ENCODE measurements at regions not wholly inside any gene's neighbourhood (a gene's known extent, or its start where the extent isn't known, plus 50 kb on each side); places are given as distances from the start of the nearest gene placed in this dataset.

DNA sequence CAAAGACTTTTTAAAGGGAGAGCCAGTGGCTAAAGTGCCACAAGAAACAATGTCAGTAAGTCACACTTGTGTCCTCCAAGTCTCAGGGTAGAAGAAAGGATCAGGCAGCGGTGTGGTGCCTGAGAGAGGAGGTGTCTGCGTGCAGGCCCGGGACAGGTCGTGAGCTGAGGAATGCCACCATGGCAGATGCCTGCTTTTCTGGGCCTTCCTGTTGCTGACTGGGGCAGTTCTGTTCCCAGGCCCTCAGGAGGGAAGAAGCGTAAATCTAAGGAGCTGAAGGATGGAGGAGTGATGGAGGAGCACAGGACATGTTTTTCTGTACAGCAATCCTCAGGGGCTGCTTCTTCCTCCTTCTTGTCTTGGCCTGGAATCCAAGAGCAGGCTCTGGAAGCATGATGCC lies 165.8 kb downstream of the ZBTB18 start:
- Histone ChIP-seq H3K36me3 (ENCODE audit: control insufficient read depth in 3 of 3, insufficient read depth in 2 of 3, low read depth in 1 of 3, low read length in 3 of 3) (no peaks in the 10 kb centered on the region), H3K9me3 (ENCODE audit: control insufficient read depth in 2 of 2, insufficient read depth in 1 of 2, low read depth in 1 of 2, low read length in 1 of 2) (peaks cover 0 to 4% of the 10 kb centered on the region in 2 donors), H3K27ac (ENCODE audit: low read depth in 1 of 3, low read length in 2 of 3) (no peak overlapping the region), H3K4me3 (ENCODE audit: low read depth in 1 of 3, low read length in 3 of 3) (no peak overlapping the region), H3K27me3 (ENCODE audit: control insufficient read depth in 3 of 3, insufficient read depth in 3 of 3, low read length in 3 of 3) (no peaks in the 10 kb centered on the region), H3K4me1 (ENCODE audit: control insufficient read depth in 3 of 3, insufficient read depth in 2 of 3, low read depth in 1 of 3, low read length in 2 of 3) (no peaks in the 10 kb centered on the region)
- WGBS, 3 donors: 91 to 96% (median 95%) methylated on average over 5 of the region's 5 CpGs
- DNase-seq (no peak), FAIRE-seq (no peak)

DNA sequence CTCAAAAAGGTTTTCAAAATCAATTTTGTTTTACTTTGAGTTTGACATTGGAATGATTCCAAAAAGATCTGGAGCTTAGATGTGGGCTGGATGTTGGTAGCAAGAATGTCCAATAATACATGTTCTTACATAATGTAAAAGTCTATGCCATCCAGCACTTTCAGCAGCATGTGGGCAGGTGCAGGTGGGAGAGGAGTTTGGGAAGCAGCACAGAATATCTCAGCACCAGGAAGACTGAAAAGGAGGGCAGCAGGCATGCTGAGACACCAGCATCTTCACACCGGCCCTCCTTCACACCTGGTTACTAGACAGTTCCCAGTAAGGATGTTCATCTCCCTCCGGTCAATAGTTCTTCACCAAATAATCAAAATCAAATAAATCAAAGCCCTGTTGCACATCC lies 166.6 kb downstream of the ZBTB18 start:
- H3K9me3 ChIP-seq (ENCODE audit: control insufficient read depth in 2 of 2, insufficient read depth in 1 of 2, low read depth in 1 of 2, low read length in 1 of 2): peaks cover 0 to 4% of the 10 kb centered on the region in 2 donors
- no peak for FAIRE-seq
- H3K27me3 ChIP-seq (ENCODE audit: control insufficient read depth in 3 of 3, insufficient read depth in 3 of 3, low read length in 3 of 3): no peaks in the 10 kb centered on the region
- H3K4me3 ChIP-seq (ENCODE audit: low read depth in 1 of 3, low read length in 3 of 3): no peak overlapping the region
- no peak for DNase-seq
- 90 to 93% (median 92%) methylated on average over 2 of the region's 2 CpGs for WGBS, 3 donors
- H3K27ac ChIP-seq (ENCODE audit: low read depth in 1 of 3, low read length in 2 of 3): no peak overlapping the region
- no peaks in the 10 kb centered on the region for H3K4me1 ChIP-seq (ENCODE audit: control insufficient read depth in 3 of 3, insufficient read depth in 2 of 3, low read depth in 1 of 3, low read length in 2 of 3)
- H3K36me3 ChIP-seq (ENCODE audit: control insufficient read depth in 3 of 3, insufficient read depth in 2 of 3, low read depth in 1 of 3, low read length in 3 of 3): no peaks in the 10 kb centered on the region

DNA sequence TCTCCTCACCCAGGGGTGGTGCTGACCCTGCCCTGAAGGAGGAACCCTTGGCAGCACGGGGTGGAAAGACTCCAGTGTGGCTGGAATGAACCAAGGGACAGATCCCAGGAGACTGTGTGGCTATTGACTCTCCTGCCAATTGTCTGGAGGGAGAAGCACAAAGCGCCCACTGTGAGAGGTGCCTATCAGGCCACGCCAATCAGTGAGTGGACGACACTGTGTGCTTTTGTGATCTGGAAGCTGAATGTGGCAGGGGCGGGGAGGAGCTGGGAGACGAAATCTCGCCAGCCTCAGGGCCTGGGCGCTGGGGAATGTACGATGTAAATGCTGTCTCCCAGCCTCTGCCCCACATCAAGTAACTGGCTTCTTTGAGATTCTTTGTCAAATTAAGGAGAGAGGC lies 167.1 kb downstream of the ZBTB18 start:
- FAIRE-seq (no peak), DNase-seq (no peak)
- Histone ChIP-seq H3K4me3 (ENCODE audit: low read depth in 1 of 3, low read length in 3 of 3) (no peak overlapping the region), H3K27ac (ENCODE audit: low read depth in 1 of 3, low read length in 2 of 3) (no peak overlapping the region), H3K36me3 (ENCODE audit: control insufficient read depth in 3 of 3, insufficient read depth in 2 of 3, low read depth in 1 of 3, low read length in 3 of 3) (no peaks in the 10 kb centered on the region), H3K4me1 (ENCODE audit: control insufficient read depth in 3 of 3, insufficient read depth in 2 of 3, low read depth in 1 of 3, low read length in 2 of 3) (no peaks in the 10 kb centered on the region), H3K9me3 (ENCODE audit: control insufficient read depth in 2 of 2, insufficient read depth in 1 of 2, low read depth in 1 of 2, low read length in 1 of 2) (peaks cover 0 to 4% of the 10 kb centered on the region in 2 donors), H3K27me3 (ENCODE audit: control insufficient read depth in 3 of 3, insufficient read depth in 3 of 3, low read length in 3 of 3) (no peaks in the 10 kb centered on the region)
- 67 to 87% (median 78%) methylated on average over 9 of the region's 9 CpGs for WGBS, 3 donors

DNA sequence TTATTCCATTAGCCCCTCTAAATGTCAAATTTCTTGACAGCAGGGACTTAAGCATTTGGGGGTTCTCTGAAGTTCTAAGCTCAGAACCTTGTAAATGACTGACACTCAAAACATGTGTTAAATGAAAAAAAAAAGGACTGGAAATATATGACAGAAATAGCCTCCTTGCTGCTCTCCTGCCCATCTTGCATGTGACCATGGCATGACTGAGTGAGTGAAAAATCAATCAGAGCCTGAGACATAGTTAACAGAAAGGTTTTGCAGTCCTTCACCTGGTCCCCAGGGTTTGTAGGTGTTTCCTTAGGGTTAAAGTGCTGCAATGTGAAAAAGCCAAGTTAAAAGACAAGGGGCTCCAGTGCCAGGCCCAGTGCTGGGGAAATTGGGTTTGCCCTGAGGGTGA lies 168.1 kb downstream of the ZBTB18 start:
- Histone ChIP-seq H3K4me3 (ENCODE audit: low read depth in 1 of 3, low read length in 3 of 3) (no peak overlapping the region), H3K4me1 (ENCODE audit: control insufficient read depth in 3 of 3, insufficient read depth in 2 of 3, low read depth in 1 of 3, low read length in 2 of 3) (no peaks in the 10 kb centered on the region), H3K27ac (ENCODE audit: low read depth in 1 of 3, low read length in 2 of 3) (no peak overlapping the region), H3K9me3 (ENCODE audit: control insufficient read depth in 2 of 2, insufficient read depth in 1 of 2, low read depth in 1 of 2, low read length in 1 of 2) (peaks cover 0 to 4% of the 10 kb centered on the region in 2 donors), H3K36me3 (ENCODE audit: control insufficient read depth in 3 of 3, insufficient read depth in 2 of 3, low read depth in 1 of 3, low read length in 3 of 3) (no peaks in the 10 kb centered on the region), H3K27me3 (ENCODE audit: control insufficient read depth in 3 of 3, insufficient read depth in 3 of 3, low read length in 3 of 3) (no peaks in the 10 kb centered on the region)
- DNase-seq: no peak
- FAIRE-seq: no peak

DNA sequence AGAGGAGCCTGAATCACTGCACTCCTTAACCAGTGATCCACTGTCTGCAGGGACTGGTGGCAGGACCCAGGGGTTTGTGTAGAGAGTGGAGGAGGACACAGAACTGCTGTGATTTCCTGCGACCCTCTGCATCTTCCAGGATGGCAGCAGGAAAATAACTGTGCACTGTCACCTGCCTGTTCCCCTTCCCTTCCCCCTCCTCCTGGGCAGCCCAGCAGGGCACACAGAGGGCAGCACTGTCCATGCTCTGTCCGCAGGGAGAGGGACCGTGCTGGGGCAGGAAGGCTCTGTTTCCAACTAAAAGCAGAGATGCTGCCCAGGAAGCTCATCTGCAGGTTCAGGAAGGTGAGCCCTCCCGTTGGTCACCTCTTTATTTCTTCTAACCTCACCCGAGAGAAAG lies 168.7 kb downstream of the ZBTB18 start:
- Histone ChIP-seq H3K4me3 (ENCODE audit: low read depth in 1 of 3, low read length in 3 of 3) (no peak overlapping the region), H3K4me1 (ENCODE audit: control insufficient read depth in 3 of 3, insufficient read depth in 2 of 3, low read depth in 1 of 3, low read length in 2 of 3) (no peaks in the 10 kb centered on the region), H3K36me3 (ENCODE audit: control insufficient read depth in 3 of 3, insufficient read depth in 2 of 3, low read depth in 1 of 3, low read length in 3 of 3) (no peaks in the 10 kb centered on the region), H3K9me3 (ENCODE audit: control insufficient read depth in 2 of 2, insufficient read depth in 1 of 2, low read depth in 1 of 2, low read length in 1 of 2) (peaks cover 0 to 4% of the 10 kb centered on the region in 2 donors), H3K27me3 (ENCODE audit: control insufficient read depth in 3 of 3, insufficient read depth in 3 of 3, low read length in 3 of 3) (no peaks in the 10 kb centered on the region), H3K27ac (ENCODE audit: low read depth in 1 of 3, low read length in 2 of 3) (no peak overlapping the region)
- no peak for FAIRE-seq
- DNase-seq: no peak
- WGBS, 3 donors: 73 to 77% (median 76%) methylated on average over 5 of the region's 5 CpGs

DNA sequence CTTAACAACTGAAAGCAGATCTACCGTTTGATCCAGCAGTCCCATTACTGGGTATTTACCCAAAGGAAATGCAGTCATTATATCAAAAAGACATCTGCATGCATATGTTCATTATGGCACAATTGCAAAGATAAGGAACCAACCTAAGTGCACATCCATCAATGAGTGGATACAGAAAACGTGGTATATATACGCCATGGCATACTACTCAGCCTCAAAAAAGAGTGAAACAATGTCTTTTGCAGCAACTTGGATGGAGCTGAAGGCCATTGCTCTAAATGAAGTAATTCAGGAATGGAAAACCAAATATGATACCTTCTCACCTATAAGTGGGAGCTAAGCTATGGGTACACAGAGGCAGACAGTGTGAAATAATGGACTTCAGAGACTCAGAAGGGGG lies 169.3 kb downstream of the ZBTB18 start:
- DNase-seq (no peak), FAIRE-seq (no peak)
- Histone ChIP-seq H3K27me3 (ENCODE audit: control insufficient read depth in 3 of 3, insufficient read depth in 3 of 3, low read length in 3 of 3) (no peaks in the 10 kb centered on the region), H3K27ac (ENCODE audit: low read depth in 1 of 3, low read length in 2 of 3) (no peak overlapping the region), H3K4me1 (ENCODE audit: control insufficient read depth in 3 of 3, insufficient read depth in 2 of 3, low read depth in 1 of 3, low read length in 2 of 3) (no peaks in the 10 kb centered on the region), H3K9me3 (ENCODE audit: control insufficient read depth in 2 of 2, insufficient read depth in 1 of 2, low read depth in 1 of 2, low read length in 1 of 2) (peaks cover 0 to 2% of the 10 kb centered on the region in 2 donors), H3K36me3 (ENCODE audit: control insufficient read depth in 3 of 3, insufficient read depth in 2 of 3, low read depth in 1 of 3, low read length in 3 of 3) (no peaks in the 10 kb centered on the region), H3K4me3 (ENCODE audit: low read depth in 1 of 3, low read length in 3 of 3) (no peak overlapping the region)
- 47 to 65% (median 59%) methylated on average over 3 of the region's 3 CpGs for WGBS, 3 donors

DNA sequence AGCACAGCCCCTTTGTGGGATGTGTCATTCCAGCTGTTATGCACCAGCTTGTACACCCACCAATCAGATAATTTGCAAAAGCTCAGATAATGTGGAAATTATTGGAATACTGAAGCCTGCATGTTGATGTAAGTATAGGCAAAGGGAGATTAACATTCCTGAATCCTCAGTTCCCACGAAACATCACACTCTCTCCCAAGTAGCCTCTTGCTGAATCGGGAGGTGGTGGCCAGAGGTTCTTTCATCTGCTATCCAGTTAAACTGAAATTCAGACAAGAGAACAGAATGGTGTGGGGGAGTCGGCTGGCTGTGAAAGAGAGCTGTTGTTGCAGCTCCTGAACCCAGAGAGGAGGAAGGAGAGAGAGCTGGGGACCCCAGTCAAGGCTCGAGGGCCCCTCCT lies 170.9 kb downstream of the ZBTB18 start:
- no peaks in the 10 kb centered on the region for H3K4me1 ChIP-seq (ENCODE audit: control insufficient read depth in 3 of 3, insufficient read depth in 2 of 3, low read depth in 1 of 3, low read length in 2 of 3)
- no peaks in the 10 kb centered on the region for H3K27me3 ChIP-seq (ENCODE audit: control insufficient read depth in 3 of 3, insufficient read depth in 3 of 3, low read length in 3 of 3)
- no peak overlapping the region for H3K27ac ChIP-seq (ENCODE audit: low read depth in 1 of 3, low read length in 2 of 3)
- no peak overlapping the region for H3K4me3 ChIP-seq (ENCODE audit: low read depth in 1 of 3, low read length in 3 of 3)
- DNase-seq: no peak
- whole genome bisulfite sequencing, 3 donors: 54 to 64% (median 63%) methylated on average over 4 of the region's 4 CpGs
- H3K9me3 ChIP-seq (ENCODE audit: control insufficient read depth in 2 of 2, insufficient read depth in 1 of 2, low read depth in 1 of 2, low read length in 1 of 2): no peaks in the 10 kb centered on the region
- no peaks in the 10 kb centered on the region for H3K36me3 ChIP-seq (ENCODE audit: control insufficient read depth in 3 of 3, insufficient read depth in 2 of 3, low read depth in 1 of 3, low read length in 3 of 3)
- no peak for FAIRE-seq

DNA sequence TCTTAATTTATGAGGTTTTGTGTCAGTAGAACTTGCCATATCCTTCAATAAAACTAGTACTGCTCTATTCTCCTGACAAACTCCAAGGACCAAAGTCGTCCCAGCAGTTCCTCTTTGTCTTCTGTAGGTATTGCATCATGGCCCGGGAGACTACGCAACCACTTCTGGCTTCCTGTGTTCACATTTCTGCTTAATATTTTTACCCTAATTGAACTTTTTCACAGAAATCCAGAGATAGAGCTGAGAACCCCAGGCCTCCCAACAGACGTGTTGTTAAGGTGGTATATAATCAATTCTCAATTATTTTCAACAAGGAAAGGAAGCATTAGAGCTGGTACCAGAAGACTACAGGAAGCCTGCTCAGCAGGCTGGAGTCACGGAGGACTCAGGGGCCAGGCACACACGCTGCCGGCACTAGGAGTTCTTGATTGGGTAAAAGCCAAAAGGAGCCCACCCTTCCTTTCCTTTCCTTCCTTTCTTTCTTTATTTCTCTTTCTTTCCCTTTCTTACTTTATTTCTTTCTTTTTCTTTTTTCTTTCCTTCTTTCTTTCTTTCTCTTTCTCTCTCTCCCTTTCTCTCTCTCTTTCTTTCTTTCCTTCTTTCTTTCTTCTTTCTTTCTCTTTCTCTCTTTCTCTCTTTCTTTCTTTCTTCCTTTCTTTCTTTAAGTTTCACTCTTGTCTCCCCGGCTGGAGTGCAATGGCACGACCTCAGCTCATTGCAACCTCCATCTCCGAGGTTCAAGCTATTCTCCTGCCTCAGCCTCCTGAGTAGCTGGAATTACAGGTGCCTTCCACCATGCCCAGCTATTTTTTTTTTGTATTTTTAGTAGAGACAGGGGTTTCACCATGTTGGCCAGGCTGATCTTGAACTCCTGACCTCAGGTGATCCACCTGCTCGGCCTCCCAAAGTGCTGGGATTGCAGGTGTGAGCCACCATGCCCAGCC lies 173.7 kb downstream of the ZBTB18 start:
- H3K4me1 ChIP-seq (ENCODE audit: control insufficient read depth in 3 of 3, insufficient read depth in 2 of 3, low read depth in 1 of 3, low read length in 2 of 3): no peaks in the 10 kb centered on the region
- H3K27me3 ChIP-seq (ENCODE audit: control insufficient read depth in 3 of 3, insufficient read depth in 3 of 3, low read length in 3 of 3): peaks cover 0 to 3% (median 0%) of the 10 kb centered on the region in 3 donors
- no peaks in the 10 kb centered on the region for H3K36me3 ChIP-seq (ENCODE audit: control insufficient read depth in 3 of 3, insufficient read depth in 2 of 3, low read depth in 1 of 3, low read length in 3 of 3)
- DNase-seq (no peak), FAIRE-seq (no peak)
- no peaks in the 10 kb centered on the region for H3K9me3 ChIP-seq (ENCODE audit: control insufficient read depth in 2 of 2, insufficient read depth in 1 of 2, low read depth in 1 of 2, low read length in 1 of 2)
- 80 to 83% (median 81%) methylated on average over 11 of the region's 11 CpGs for WGBS, 3 donors
- no peak overlapping the region for H3K4me3 ChIP-seq (ENCODE audit: low read depth in 1 of 3, low read length in 3 of 3)
- H3K27ac ChIP-seq (ENCODE audit: low read depth in 1 of 3, low read length in 2 of 3): no peak overlapping the region

DNA sequence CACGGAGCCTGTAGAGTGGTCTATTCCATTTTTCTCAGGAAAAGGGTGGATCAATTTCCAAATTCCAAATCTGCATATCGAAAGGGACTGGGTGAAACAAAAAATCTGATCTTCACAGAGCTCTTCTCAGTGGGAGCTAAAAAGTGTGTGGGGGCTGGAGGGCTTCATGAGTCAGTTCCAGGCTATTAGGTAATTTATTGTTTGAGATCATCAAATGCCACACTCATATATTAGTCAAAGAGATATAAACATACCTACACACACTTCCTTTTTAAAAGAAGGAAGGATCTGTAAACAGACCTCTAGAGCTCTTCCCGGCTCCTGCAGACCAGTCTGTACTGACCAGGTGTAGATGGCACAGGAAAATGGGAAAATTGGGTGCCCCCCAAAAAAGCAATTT lies 175.4 kb downstream of the ZBTB18 start:
- no peak overlapping the region for H3K27ac ChIP-seq (ENCODE audit: low read depth in 1 of 3, low read length in 2 of 3)

More for the DNA sequence above, 175.4 kb downstream of the ZBTB18 start:
- WGBS, 3 donors: 82 to 83% (median 83%) methylated on average over 3 of the region's 3 CpGs
- Histone ChIP-seq H3K36me3 (ENCODE audit: control insufficient read depth in 3 of 3, insufficient read depth in 2 of 3, low read depth in 1 of 3, low read length in 3 of 3) (no peaks in the 10 kb centered on the region), H3K9me3 (ENCODE audit: control insufficient read depth in 2 of 2, insufficient read depth in 1 of 2, low read depth in 1 of 2, low read length in 1 of 2) (no peaks in the 10 kb centered on the region), H3K4me1 (ENCODE audit: control insufficient read depth in 3 of 3, insufficient read depth in 2 of 3, low read depth in 1 of 3, low read length in 2 of 3) (no peaks in the 10 kb centered on the region), H3K4me3 (ENCODE audit: low read depth in 1 of 3, low read length in 3 of 3) (no peak overlapping the region), H3K27me3 (ENCODE audit: control insufficient read depth in 3 of 3, insufficient read depth in 3 of 3, low read length in 3 of 3) (peaks cover 0 to 7% (median 3%) of the 10 kb centered on the region in 3 donors)
- no peak for DNase-seq
- FAIRE-seq: no peak
